ENCODE measurements at regions not wholly inside any gene's neighbourhood (a gene's known extent, or its start where the extent isn't known, plus 50 kb on each side); places are given as distances from the start of the nearest gene placed in this dataset.

- no peak for TF ChIP-seq CTCF (IDR thresholded peaks at IDR 0.05 in 8 of 11, conservative IDR thresholded peaks at IDR 0.05 in 3 of 11)
- TF ChIP-seq POLR2AphosphoS5 (IDR thresholded peaks at IDR 0.05) = no peak
- no peak for TF ChIP-seq POLR2A (IDR thresholded peaks at IDR 0.05)
Observed at GRCh38 chr5:89457411-89458331, 574.7 kb upstream of the MEF2C start.

All from spleen (tissue), 7 donors.